ENCODE measurements at regions not wholly inside any gene's neighbourhood (a gene's known extent, or its start where the extent isn't known, plus 50 kb on each side); places are given as distances from the start of the nearest gene placed in this dataset.

- DNase-seq (ENCODE audit: low read depth) = no peak
- H3K4me3 ChIP-seq (ENCODE audit: control insufficient read depth, low read depth, low read length) = no peak overlapping the region
- TF ChIP-seq CTCF (IDR thresholded peaks at IDR 0.05; ENCODE audit: control insufficient read depth, insufficient read depth, low read depth, low read length, missing control alignments) = no peak
Observed at GRCh38 chr13:105660561-105660960, 874.9 kb downstream of the EFNB2 start.

GRCh38 chr13:105658431-105658830, 877.0 kb downstream of the EFNB2 start:
- no peak for TF ChIP-seq CTCF (IDR thresholded peaks at IDR 0.05; ENCODE audit: control insufficient read depth, insufficient read depth, low read depth, low read length, missing control alignments)
- no peak overlapping the region for H3K4me3 ChIP-seq (ENCODE audit: control insufficient read depth, low read depth, low read length)
- no peak for DNase-seq (ENCODE audit: low read depth)

GRCh38 chr13:105655046-105655445, 880.4 kb downstream of the EFNB2 start:
- TF ChIP-seq CTCF (IDR thresholded peaks at IDR 0.05; ENCODE audit: control insufficient read depth, insufficient read depth, low read depth, low read length, missing control alignments) = no peak
- no peak overlapping the region for H3K4me3 ChIP-seq (ENCODE audit: control insufficient read depth, low read depth, low read length)
- DNase-seq (ENCODE audit: low read depth) = peak; percentile 14

GRCh38 chr13:105643966-105644365, 891.5 kb downstream of the EFNB2 start:
- no peak for TF ChIP-seq CTCF (IDR thresholded peaks at IDR 0.05; ENCODE audit: control insufficient read depth, insufficient read depth, low read depth, low read length, missing control alignments)
- no peak for DNase-seq (ENCODE audit: low read depth)
- H3K4me3 ChIP-seq (ENCODE audit: control insufficient read depth, low read depth, low read length) = no peak overlapping the region

- TF ChIP-seq CTCF (IDR thresholded peaks at IDR 0.05; ENCODE audit: control insufficient read depth, insufficient read depth, low read depth, low read length, missing control alignments) = no peak
- no peak for DNase-seq (ENCODE audit: low read depth)
- no peak overlapping the region for H3K4me3 ChIP-seq (ENCODE audit: control insufficient read depth, low read depth, low read length)
Observed at GRCh38 chr13:105642511-105642958, 892.9 kb downstream of the EFNB2 start.

- TF ChIP-seq CTCF (IDR thresholded peaks at IDR 0.05; ENCODE audit: control insufficient read depth, insufficient read depth, low read depth, low read length, missing control alignments) = no peak
- DNase-seq (ENCODE audit: low read depth) = no peak
- H3K4me3 ChIP-seq (ENCODE audit: control insufficient read depth, low read depth, low read length) = no peak overlapping the region
Observed at GRCh38 chr13:105641121-105641520, 894.3 kb downstream of the EFNB2 start.

GRCh38 chr13:105638426-105638825, 897.0 kb downstream of the EFNB2 start:
- TF ChIP-seq CTCF (IDR thresholded peaks at IDR 0.05; ENCODE audit: control insufficient read depth, insufficient read depth, low read depth, low read length, missing control alignments) = no peak
- H3K4me3 ChIP-seq (ENCODE audit: control insufficient read depth, low read depth, low read length) = no peak overlapping the region
- no peak for DNase-seq (ENCODE audit: low read depth)

Data from AG09309 (cell line).